Panc1 (cell line): ENCODE measurements at regions not wholly inside any gene's neighbourhood (a gene's known extent, or its start where the extent isn't known, plus 50 kb on each side); places are given as distances from the start of the nearest gene placed in this dataset.
A peak's percentile ranks its signal among the peaks of the same experiment; 100 is the strongest.

Experiments used
- ATAC-seq: fragments of 200-7000 bp; cut with Tn5 transposase; 2 replicates; pipeline ENCODE4 v1.9.1; 2020; ENCODE audit warnings: mild to moderate bottlenecking, moderate library complexity
- BruUV-seq: library from RNA; stranded (reverse); fragments of 400-500 nt; replicated peaks from 2 replicates; lab custom pipeline; 2021; lab: Mats Ljungman, UMichigan
- CTCF ChIA-PET: fragments of 300-600 bp; sonication (Branson Sonifier 250); formaldehyde crosslinking; loops from one replicate; lab custom pipeline; 2022; ENCODE audit warnings: antibody characterized with exemption; lab: Charles Lee
- POLR2A ChIA-PET: fragments of 300-600 bp; sonication (Branson Sonifier 250); formaldehyde crosslinking; loops from one replicate; lab custom pipeline; 2022; ENCODE audit warnings: antibody characterized with exemption; lab: Charles Lee
- DNase-seq: peaks from one replicate; pipeline ENCODE4 v3.0.0-alpha.2; 2010; ENCODE audit warnings: low read depth, low spot score
- H3K27ac ChIP-seq: 2 replicates; pipeline ENCODE4 v1.5.1; 2011; ENCODE audit warnings: mild to moderate bottlenecking, low read length, inconsistent platforms
- H3K27me3 ChIP-seq: fragments of 200-500 bp; sonication (Bioruptor generic); 2 replicates; pipeline ENCODE4 v1.6.0; 2014; ENCODE audit warnings: low read length, inconsistent platforms; ENCODE audit not compliant: control insufficient read depth, insufficient read depth
- H3K36me3 ChIP-seq: fragments of 200-500 bp; sonication (Bioruptor generic); 2 replicates; pipeline ENCODE4 v1.5.1; 2014; ENCODE audit warnings: inconsistent platforms, mild to moderate bottlenecking, low read length, moderate library complexity; ENCODE audit not compliant: control insufficient read depth, insufficient read depth
- H3K4me1 ChIP-seq: 2 replicates; pipeline ENCODE4 v1.5.1; 2011; ENCODE audit warnings: inconsistent platforms, mild to moderate bottlenecking, low read length, moderate library complexity; ENCODE audit not compliant: control insufficient read depth, insufficient read depth
- H3K4me3 ChIP-seq, 2 experiments: 2 replicates each; pipeline ENCODE4 v1.5.1; 2011 to 2012; ENCODE audit warnings: low read depth in 2 of 2, low read length in 2 of 2, mild to moderate bottlenecking in 2 of 2, inconsistent platforms in 1 of 2, moderate library complexity in 1 of 2
- H3K9me3 ChIP-seq: fragments of 200-500 bp; sonication (Bioruptor generic); 2 replicates; pipeline ENCODE4 v1.5.1; 2014; ENCODE audit warnings: low read depth, mild to moderate bottlenecking, inconsistent platforms, low read length, moderate library complexity; ENCODE audit not compliant: control insufficient read depth, insufficient read depth
- CTCF ChIP-seq: fragments of 450-650 bp; IDR thresholded peaks from 2 replicates; pipeline ENCODE4 v1.5.1; 2017; ENCODE audit warnings: mild to moderate bottlenecking
- POLR2AphosphoS5 ChIP-seq: IDR thresholded peaks from 2 replicates; pipeline ENCODE4 v1.6.1; 2012; ENCODE audit warnings: mild to moderate bottlenecking, low read depth, low read length, moderate library complexity
- REST ChIP-seq, 2 experiments: IDR thresholded peaks; 2 replicates each; pipeline ENCODE4 v1.6.1; 2011 to 2012; ENCODE audit warnings: low read depth in 2 of 2, control low read depth in 1 of 2, low read length in 1 of 2, mild to moderate bottlenecking in 1 of 2, moderate library complexity in 1 of 2; ENCODE audit not compliant: insufficient read depth in 1 of 2
- SIN3A ChIP-seq: IDR thresholded peaks from 2 replicates; pipeline ENCODE4 v1.6.1; 2012; ENCODE audit warnings: low read depth, mild to moderate bottlenecking, low read length, moderate library complexity, borderline replicate concordance; ENCODE audit not compliant: insufficient read depth
- TCF7L2 ChIP-seq: IDR thresholded peaks from 2 replicates; pipeline ENCODE4 v1.6.1; 2011; ENCODE audit warnings: mild to moderate bottlenecking, low read depth, low read length, inconsistent platforms
- in situ Hi-C: cut with HindIII; loops from 2 replicates; pipeline ENCODE4 v1.10.0; 2016; ENCODE audit warnings: low sequenced_read_pairs, low pct_unique_long_range_greater_than_20kb
- intact Hi-C: fragments of 100-400 bp; cut with micrococcal nuclease; formaldehyde crosslinking; loops from one replicate; pipeline ENCODE4 v1.10.0; 2022; ENCODE audit not compliant: unreplicated experiment

- TF ChIP-seq REST (IDR thresholded peaks at IDR 0.05; ENCODE audit: insufficient read depth in 1 of 2, low read depth in 2 of 2, low read length in 1 of 2) (no peak), POLR2AphosphoS5 (no peak), CTCF (no peak)
- in situ Hi-C loops = no loop called here
- H3K36me3 ChIP-seq = no peaks in the 10 kb centered on the region
- H3K4me1 ChIP-seq = no peaks in the 10 kb centered on the region
- H3K9me3 ChIP-seq = no peaks in the 10 kb centered on the region
- POLR2A ChIA-PET = no interaction called here
- ATAC-seq (no peak), DNase-seq (no peak)
- intact Hi-C loops = no loop called here
- H3K27ac ChIP-seq = no peak overlapping the region
- no peak overlapping the region for H3K4me3 ChIP-seq
- no TSS peak for BruUV-seq
- no peaks in the 10 kb centered on the region for H3K27me3 ChIP-seq
- CTCF ChIA-PET = no interaction called here
Observed at GRCh38 chr12:128190052-128190451, 76.9 kb upstream of the TMEM132C start.

- Histone ChIP-seq H3K27ac (no peak overlapping the region), H3K27me3 (no peaks in the 10 kb centered on the region), H3K4me3 (no peak overlapping the region), H3K4me1 (no peaks in the 10 kb centered on the region), H3K36me3 (no peaks in the 10 kb centered on the region), H3K9me3 (no peaks in the 10 kb centered on the region)
- ATAC-seq = no peak
- in situ Hi-C loops (no loop called here), intact Hi-C loops (no loop called here)
- CTCF ChIA-PET = no interaction called here
- TF ChIP-seq CTCF = peak; percentile 81
- no peak for TF ChIP-seq SIN3A
- no peak for DNase-seq
- POLR2A ChIA-PET = no interaction called here
- no TSS peak for BruUV-seq
Observed at GRCh38 chr12:128190614-128191013, 76.4 kb upstream of the TMEM132C start.

- no peaks in the 10 kb centered on the region for H3K9me3 ChIP-seq
- ChIA-PET CTCF (no interaction called here), POLR2A (no interaction called here)
- in situ Hi-C loops (no loop called here), intact Hi-C loops (no loop called here)
- TF ChIP-seq TCF7L2 (no peak), REST (IDR thresholded peaks at IDR 0.05; ENCODE audit: insufficient read depth in 1 of 2, low read depth in 2 of 2, low read length in 1 of 2) (no peak), SIN3A (no peak), CTCF (no peak), POLR2AphosphoS5 (no peak)
- no TSS peak for BruUV-seq
- H3K4me1 ChIP-seq = no peaks in the 10 kb centered on the region
- DNase-seq (no peak), ATAC-seq (no peak)
- no peaks in the 10 kb centered on the region for H3K36me3 ChIP-seq
- H3K4me3 ChIP-seq = no peak overlapping the region
- H3K27me3 ChIP-seq = no peaks in the 10 kb centered on the region
- no peak overlapping the region for H3K27ac ChIP-seq
Observed at GRCh38 chr12:128191380-128191779, 75.6 kb upstream of the TMEM132C start.
